ENCODE measurements at regions not wholly inside any gene's neighbourhood (a gene's known extent, or its start where the extent isn't known, plus 50 kb on each side); places are given as distances from the start of the nearest gene placed in this dataset.

DNA sequence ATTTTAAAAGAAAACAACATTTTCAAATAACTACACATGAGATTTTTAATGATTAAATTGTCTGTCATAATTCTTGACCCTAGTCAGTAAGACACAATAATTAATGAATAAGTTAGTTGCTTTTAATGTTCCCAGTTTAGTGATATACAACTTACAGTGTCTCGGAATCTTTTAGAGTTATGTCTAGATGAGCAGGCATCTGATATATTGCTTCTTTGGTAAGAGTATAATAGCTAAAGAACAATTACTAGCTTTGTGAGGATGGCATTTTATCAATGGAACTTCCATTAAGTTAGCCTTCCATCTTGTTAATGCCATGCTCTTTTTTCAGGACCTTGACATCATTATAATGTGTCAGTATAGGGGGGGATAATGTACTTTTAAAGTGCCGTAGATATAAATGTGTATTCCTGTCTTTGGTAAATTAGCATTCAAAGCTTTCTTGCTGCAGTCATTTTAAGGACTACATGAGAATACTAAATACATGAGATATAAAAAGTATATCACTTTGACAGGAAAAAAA is 425.1 kb downstream of the PDHA2 start:
- Histone ChIP-seq H3K27ac (ENCODE audit: low read depth, low read length) (no peak overlapping the region), H3K27me3 (ENCODE audit: insufficient read depth, low read length, poor library complexity, severe bottlenecking) (no peaks in the 10 kb centered on the region), H3K4me1 (ENCODE audit: insufficient read depth, low read length) (no peaks in the 10 kb centered on the region), H3K4me3 (ENCODE audit: low read length) (no peak overlapping the region), H3K36me3 (ENCODE audit: insufficient read depth, low read length) (no peaks in the 10 kb centered on the region), H3K9me3 (ENCODE audit: low read length) (no peaks in the 10 kb centered on the region)
- POLR2A ChIA-PET = no interaction called here
- Mint-ChIP-seq H3K9me3 (peaks cover 2 to 10% (median 4%) of the 10 kb centered on the region in 5 donors), H3K27ac (no peak overlapping the region), H3K36me3 (no peaks in the 10 kb centered on the region), H3K4me1 (no peaks in the 10 kb centered on the region), H3K4me3 (no peak overlapping the region), H3K27me3 (no peaks in the 10 kb centered on the region)
- DNase-seq = no peak
- CTCF ChIA-PET = no interaction called here

DNA sequence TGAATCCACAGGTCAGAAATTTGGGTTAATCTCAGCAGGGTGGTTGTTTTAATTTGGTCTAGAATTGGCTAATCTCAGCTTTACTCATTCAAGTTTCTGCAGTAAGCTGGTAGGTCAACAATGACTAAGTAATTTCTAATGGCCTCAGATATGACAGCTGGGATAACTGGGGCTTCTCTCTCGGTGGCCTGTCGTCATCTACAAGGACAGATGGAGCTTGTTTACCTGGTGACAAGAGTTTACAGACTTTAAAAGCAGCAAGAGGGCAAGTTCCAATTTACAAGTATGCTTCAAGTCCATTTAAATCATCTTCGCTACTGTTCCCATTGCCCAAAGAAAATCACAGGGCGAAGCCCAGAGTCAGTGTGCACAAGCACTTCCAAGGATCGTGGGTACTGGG is 453.9 kb downstream of the PDHA2 start:
- Mint-ChIP-seq H3K27ac (no peak overlapping the region), H3K4me3 (no peak overlapping the region), H3K36me3 (no peaks in the 10 kb centered on the region), H3K27me3 (peaks cover 0 to 1% of the 10 kb centered on the region in 2 donors), H3K4me1 (no peaks in the 10 kb centered on the region), H3K9me3 (peaks cover 0 to 8% (median 4%) of the 10 kb centered on the region in 5 donors)
- Histone ChIP-seq H3K4me1 (ENCODE audit: insufficient read depth, low read length) (no peaks in the 10 kb centered on the region), H3K4me3 (ENCODE audit: low read length) (no peak overlapping the region), H3K27me3 (ENCODE audit: insufficient read depth, low read length, poor library complexity, severe bottlenecking) (no peaks in the 10 kb centered on the region), H3K27ac (ENCODE audit: low read depth, low read length) (no peak overlapping the region), H3K9me3 (ENCODE audit: low read length) (no peaks in the 10 kb centered on the region), H3K36me3 (ENCODE audit: insufficient read depth, low read length) (no peaks in the 10 kb centered on the region)
- POLR2A ChIA-PET = no interaction called here
- no peak for DNase-seq
- CTCF ChIA-PET = no interaction called here

DNA sequence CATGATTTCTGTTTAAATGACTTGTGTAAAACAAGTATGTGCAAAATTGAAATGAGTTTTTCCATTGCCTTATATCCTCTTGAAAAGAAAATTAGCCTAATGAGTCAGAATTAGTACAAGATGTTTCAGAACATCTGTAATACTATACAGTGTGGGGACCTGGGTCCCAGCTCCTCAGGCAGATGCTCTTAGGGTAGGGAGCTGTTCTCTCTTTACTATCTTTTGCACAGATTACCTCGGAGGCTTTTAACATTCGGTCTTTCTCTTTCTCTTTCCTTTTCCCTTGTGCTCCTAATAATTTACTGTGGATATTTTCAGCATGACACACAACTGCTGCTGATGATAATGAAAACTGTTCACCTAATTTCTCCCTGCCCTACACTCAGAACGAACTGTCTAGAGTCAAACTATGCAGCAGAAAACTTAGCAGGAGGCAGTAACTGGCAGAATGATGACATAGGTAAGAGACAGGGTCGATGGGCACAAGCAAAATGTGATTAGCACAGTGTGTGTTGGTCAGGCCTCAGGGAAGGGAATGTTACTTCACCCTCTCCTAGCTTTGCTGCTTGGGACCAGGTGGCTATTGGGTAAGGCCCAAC is 455.3 kb downstream of the PDHA2 start:
- Mint-ChIP-seq H3K9me3 (peaks cover 0 to 8% (median 4%) of the 10 kb centered on the region in 5 donors), H3K36me3 (no peaks in the 10 kb centered on the region), H3K27ac (no peak overlapping the region), H3K4me1 (no peaks in the 10 kb centered on the region), H3K27me3 (peaks cover 0 to 1% of the 10 kb centered on the region in 2 donors), H3K4me3 (no peak overlapping the region)
- H3K27ac ChIP-seq (ENCODE audit: low read depth, low read length) = no peak overlapping the region
- no peak for DNase-seq
- no peaks in the 10 kb centered on the region for H3K36me3 ChIP-seq (ENCODE audit: insufficient read depth, low read length)
- H3K4me3 ChIP-seq (ENCODE audit: low read length) = no peak overlapping the region
- no peaks in the 10 kb centered on the region for H3K9me3 ChIP-seq (ENCODE audit: low read length)
- H3K4me1 ChIP-seq (ENCODE audit: insufficient read depth, low read length) = no peaks in the 10 kb centered on the region
- H3K27me3 ChIP-seq (ENCODE audit: insufficient read depth, low read length, poor library complexity, severe bottlenecking) = no peaks in the 10 kb centered on the region
- ChIA-PET CTCF (no interaction called here), POLR2A (no interaction called here)

DNA sequence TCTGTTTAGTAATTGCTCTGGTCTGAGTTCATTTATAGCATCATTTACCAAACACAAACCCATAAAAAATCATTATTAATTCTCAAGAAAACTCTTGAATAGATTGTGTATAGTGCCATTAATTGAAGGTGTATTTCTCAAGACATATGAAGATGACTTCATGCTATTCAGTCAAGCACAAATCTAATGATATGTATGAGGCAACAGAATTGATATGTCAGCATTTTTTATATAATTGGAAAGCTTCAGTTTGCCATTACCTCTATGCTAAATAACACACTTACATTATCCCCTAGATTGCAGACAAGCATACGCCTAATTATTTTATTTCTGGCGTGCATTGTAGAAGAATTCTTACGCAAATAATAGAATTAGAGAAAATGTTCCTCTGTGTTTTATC is 461.8 kb downstream of the PDHA2 start:
- no peaks in the 10 kb centered on the region for H3K27me3 ChIP-seq (ENCODE audit: insufficient read depth, low read length, poor library complexity, severe bottlenecking)
- H3K27ac ChIP-seq (ENCODE audit: low read depth, low read length) = no peak overlapping the region
- H3K9me3 Mint-ChIP-seq = peaks cover 0 to 4% (median 0%) of the 10 kb centered on the region in 5 donors
- H3K27me3 Mint-ChIP-seq = no peaks in the 10 kb centered on the region
- no peaks in the 10 kb centered on the region for H3K36me3 Mint-ChIP-seq
- no peaks in the 10 kb centered on the region for H3K4me1 Mint-ChIP-seq
- no peak overlapping the region for H3K27ac Mint-ChIP-seq
- no peaks in the 10 kb centered on the region for H3K36me3 ChIP-seq (ENCODE audit: insufficient read depth, low read length)
- POLR2A ChIA-PET = no interaction called here
- no peaks in the 10 kb centered on the region for H3K4me1 ChIP-seq (ENCODE audit: insufficient read depth, low read length)
- no peaks in the 10 kb centered on the region for H3K9me3 ChIP-seq (ENCODE audit: low read length)
- H3K4me3 ChIP-seq (ENCODE audit: low read length) = no peak overlapping the region
- no peak for DNase-seq
- CTCF ChIA-PET = no interaction called here
- H3K4me3 Mint-ChIP-seq = no peak overlapping the region

DNA sequence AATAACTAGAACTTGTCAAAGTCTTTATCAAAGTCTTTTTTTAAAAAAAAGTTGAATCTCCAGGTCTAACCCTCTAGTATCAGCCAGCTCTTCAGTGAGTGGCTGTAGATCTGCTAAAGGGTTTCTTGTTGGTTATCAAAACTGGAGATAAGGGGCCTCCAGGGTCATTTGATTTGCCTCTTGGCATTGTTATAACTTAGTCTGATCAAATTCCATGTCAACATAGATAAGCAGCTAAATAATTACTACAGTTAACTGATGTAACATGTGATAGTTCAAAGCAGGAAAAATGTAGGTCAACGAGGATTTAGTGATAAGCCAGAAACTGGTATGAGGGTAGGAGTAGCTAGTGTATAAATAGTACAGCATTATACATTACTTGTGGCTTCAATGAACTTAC is 465.1 kb downstream of the PDHA2 start:
- Histone ChIP-seq H3K9me3 (ENCODE audit: low read length) (no peaks in the 10 kb centered on the region), H3K36me3 (ENCODE audit: insufficient read depth, low read length) (no peaks in the 10 kb centered on the region), H3K4me1 (ENCODE audit: insufficient read depth, low read length) (no peaks in the 10 kb centered on the region), H3K27ac (ENCODE audit: low read depth, low read length) (no peak overlapping the region), H3K4me3 (ENCODE audit: low read length) (no peak overlapping the region), H3K27me3 (ENCODE audit: insufficient read depth, low read length, poor library complexity, severe bottlenecking) (no peaks in the 10 kb centered on the region)
- Mint-ChIP-seq H3K4me3 (no peak overlapping the region), H3K9me3 (peaks cover 3 to 14% (median 11%) of the 10 kb centered on the region in 5 donors), H3K27ac (no peak overlapping the region), H3K4me1 (no peaks in the 10 kb centered on the region), H3K27me3 (no peaks in the 10 kb centered on the region), H3K36me3 (no peaks in the 10 kb centered on the region)
- ChIA-PET POLR2A (no interaction called here), CTCF (no interaction called here)
- DNase-seq = no peak

DNA sequence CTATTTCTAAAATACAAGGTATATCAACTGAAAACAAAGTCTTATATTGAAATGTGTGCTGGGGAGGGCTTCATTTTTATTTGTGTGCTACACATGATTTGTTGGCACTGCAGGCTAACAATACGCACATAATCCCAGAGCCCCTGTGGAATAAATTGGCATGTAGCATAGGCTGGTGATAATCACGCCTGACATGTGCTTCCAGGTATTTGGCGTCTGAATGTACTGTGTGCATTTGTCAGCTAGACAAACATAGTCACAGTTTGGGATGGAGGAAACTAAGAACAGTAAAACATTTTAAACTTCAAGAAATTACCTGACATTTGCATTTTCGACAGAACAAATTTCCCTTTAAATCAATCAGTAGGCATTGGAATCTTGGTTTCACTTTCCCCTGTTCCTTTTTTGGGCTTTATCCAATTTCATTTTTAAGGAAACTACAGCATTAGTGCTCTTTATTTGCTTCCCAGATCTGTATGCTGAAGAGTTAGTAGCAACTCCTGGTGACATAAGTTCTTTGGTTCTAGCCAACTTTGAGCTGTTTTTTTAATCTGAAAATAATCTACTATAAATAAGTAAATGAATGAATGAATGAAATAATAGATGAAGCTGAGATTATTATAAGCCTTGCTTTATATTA is 472.3 kb downstream of the PDHA2 start:
- peaks cover 2 to 14% (median 14%) of the 10 kb centered on the region in 5 donors for H3K9me3 Mint-ChIP-seq
- Histone ChIP-seq H3K27ac (ENCODE audit: low read depth, low read length) (no peak overlapping the region), H3K4me1 (ENCODE audit: insufficient read depth, low read length) (no peaks in the 10 kb centered on the region), H3K4me3 (ENCODE audit: low read length) (no peak overlapping the region), H3K27me3 (ENCODE audit: insufficient read depth, low read length, poor library complexity, severe bottlenecking) (no peaks in the 10 kb centered on the region), H3K9me3 (ENCODE audit: low read length) (no peaks in the 10 kb centered on the region), H3K36me3 (ENCODE audit: insufficient read depth, low read length) (no peaks in the 10 kb centered on the region)
- no peak overlapping the region for H3K27ac Mint-ChIP-seq
- no peaks in the 10 kb centered on the region for H3K36me3 Mint-ChIP-seq
- POLR2A ChIA-PET = no interaction called here
- CTCF ChIA-PET = no interaction called here
- H3K27me3 Mint-ChIP-seq = no peaks in the 10 kb centered on the region
- no peak for DNase-seq
- H3K4me3 Mint-ChIP-seq = no peak overlapping the region
- no peaks in the 10 kb centered on the region for H3K4me1 Mint-ChIP-seq

DNA sequence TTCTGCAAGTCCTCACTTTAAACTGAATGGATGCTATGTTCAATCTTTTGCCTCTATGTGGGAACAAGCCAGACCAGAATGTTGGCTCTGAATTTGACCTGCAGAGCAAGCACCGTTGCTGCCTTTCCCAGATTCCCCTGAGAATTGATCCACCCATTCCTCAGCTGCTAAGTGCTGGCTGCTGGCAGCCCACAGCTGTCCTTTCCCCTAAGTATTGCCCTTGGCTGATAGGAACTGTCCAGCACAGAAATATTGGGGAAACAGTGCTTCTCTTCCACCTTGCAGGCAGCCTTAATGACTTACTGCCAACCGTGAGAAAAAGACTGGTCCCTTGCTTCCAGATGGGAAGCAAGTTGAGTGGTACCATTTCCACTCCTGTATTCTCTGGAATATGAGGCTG is 475.9 kb downstream of the PDHA2 start:
- CTCF ChIA-PET = no interaction called here
- POLR2A ChIA-PET = no interaction called here
- Histone ChIP-seq H3K4me1 (ENCODE audit: insufficient read depth, low read length) (no peaks in the 10 kb centered on the region), H3K9me3 (ENCODE audit: low read length) (no peaks in the 10 kb centered on the region), H3K27me3 (ENCODE audit: insufficient read depth, low read length, poor library complexity, severe bottlenecking) (no peaks in the 10 kb centered on the region), H3K4me3 (ENCODE audit: low read length) (no peak overlapping the region), H3K27ac (ENCODE audit: low read depth, low read length) (no peak overlapping the region), H3K36me3 (ENCODE audit: insufficient read depth, low read length) (no peaks in the 10 kb centered on the region)
- Mint-ChIP-seq H3K36me3 (no peaks in the 10 kb centered on the region), H3K4me3 (no peak overlapping the region), H3K27me3 (no peaks in the 10 kb centered on the region), H3K9me3 (peaks cover 0 to 2% (median 0%) of the 10 kb centered on the region in 5 donors), H3K27ac (no peak overlapping the region), H3K4me1 (no peaks in the 10 kb centered on the region)
- no peak for DNase-seq

DNA sequence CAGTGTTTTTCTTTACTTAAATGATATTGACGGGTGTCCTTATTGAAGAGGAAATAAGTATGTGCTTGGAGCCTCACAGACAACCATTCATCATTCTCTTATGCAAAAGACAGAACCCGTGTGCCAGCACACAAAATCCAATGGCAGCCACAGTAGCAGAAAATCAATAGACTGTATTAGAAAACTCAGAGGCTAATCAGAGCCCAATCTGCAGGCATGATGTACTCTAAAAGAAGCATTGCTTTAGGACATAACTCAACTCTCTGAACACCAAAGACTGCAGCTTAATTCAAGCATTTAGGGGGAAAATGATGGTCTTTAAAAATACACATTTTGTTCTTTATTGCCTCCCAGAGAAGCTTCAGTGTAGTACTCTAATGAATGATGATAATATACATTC is 476.9 kb downstream of the PDHA2 start:
- no peaks in the 10 kb centered on the region for H3K36me3 Mint-ChIP-seq
- H3K27ac Mint-ChIP-seq = no peak overlapping the region
- Histone ChIP-seq H3K4me1 (ENCODE audit: insufficient read depth, low read length) (no peaks in the 10 kb centered on the region), H3K9me3 (ENCODE audit: low read length) (no peaks in the 10 kb centered on the region), H3K36me3 (ENCODE audit: insufficient read depth, low read length) (no peaks in the 10 kb centered on the region), H3K27ac (ENCODE audit: low read depth, low read length) (no peak overlapping the region), H3K27me3 (ENCODE audit: insufficient read depth, low read length, poor library complexity, severe bottlenecking) (no peaks in the 10 kb centered on the region), H3K4me3 (ENCODE audit: low read length) (no peak overlapping the region)
- ChIA-PET POLR2A (no interaction called here), CTCF (no interaction called here)
- no peak overlapping the region for H3K4me3 Mint-ChIP-seq
- H3K27me3 Mint-ChIP-seq = no peaks in the 10 kb centered on the region
- no peak for DNase-seq
- peaks cover 0 to 2% (median under 1%) of the 10 kb centered on the region in 5 donors for H3K9me3 Mint-ChIP-seq
- H3K4me1 Mint-ChIP-seq = no peaks in the 10 kb centered on the region

Data from CD8-positive, alpha-beta memory T cell (primary cell).